Right lobe of liver (tissue), 6 donors: ENCODE measurements at regions not wholly inside any gene's neighbourhood (a gene's known extent, or its start where the extent isn't known, plus 50 kb on each side); places are given as distances from the start of the nearest gene placed in this dataset.
"Not testable (repeated sequence)": the region's sequence is repeated elsewhere in the genome, so short reads cannot be mapped to it uniquely, and the experiment has no call there.

Source experiments
- ATAC-seq, 4 donors: fragments of 200-7000 bp; cut with Tn5 transposase; one replicate each; pipeline ENCODE4 v1.9.1; 2020; ENCODE audit warnings: mild to moderate bottlenecking in 4 of 4, moderate library complexity in 4 of 4
- DNase-seq, 3 donors: peaks; one replicate each; pipeline ENCODE4 v3.0.0-alpha.2; 2020
- H3K27ac ChIP-seq, 3 donors: fragments of 200-600 bp; one replicate each; pipeline ENCODE4 v1.8.0; 2022
- H3K27me3 ChIP-seq, 2 donors: fragments of 200-600 bp; one replicate each; pipeline ENCODE4 v1.8.0; 2022
- H3K36me3 ChIP-seq, 4 donors: fragments of 200-600 bp; sonication (generic) in 1 of 4; one replicate each; pipeline versions ENCODE4 v1.5.1 to v1.8.0; 2017 to 2022; ENCODE audit warnings: control low read depth in 1 of 4
- H3K4me1 ChIP-seq, 4 donors: fragments of 200-600 bp; sonication (generic) in 1 of 4; one replicate each; pipeline versions ENCODE4 v1.5.1 to v1.8.0; 2017 to 2022; ENCODE audit warnings: control low read depth in 1 of 4
- H3K4me3 ChIP-seq, 3 donors: fragments of 200-600 bp; one replicate each; pipeline ENCODE4 v1.8.0; 2022
- H3K9me3 ChIP-seq, 4 donors: fragments of 200-600 bp; sonication (generic) in 1 of 4; one replicate each; pipeline versions ENCODE4 v1.5.1 to v1.8.0; 2017 to 2022; ENCODE audit warnings: control low read depth in 1 of 4
- POLR2A ChIP-seq: fragments of 450-650 bp; IDR thresholded peaks from one replicate; pipeline ENCODE4 v1.6.1; 2017; ENCODE audit warnings: antibody characterized with exemption, mild to moderate bottlenecking
- WGBS: methylation state at CpG from one replicate; pipeline ENCODE4 v1.1.6; 2018; ENCODE audit warnings: low coverage, low lambda C conversion rate; ENCODE audit not compliant: insufficient coverage; ENCODE audit errors: missing lambda C conversion rate; 5-methylcytosine and 5-hydroxymethylcytosine counted together
- intact Hi-C, 2 donors: fragments of 100-400 bp; cut with DNase I; formaldehyde crosslinking; loops; one replicate each; pipeline versions ENCODE4 v1.11.2 to v1.14.1; 2022
- TF ChIP-seq, protein P1 (sequence below), 4 donors: fragments of 200-600 bp in 3 of 4; fragments of 450-650 bp in 1 of 4; IDR thresholded peaks; one replicate each; pipeline versions ENCODE4 v1.5.1 to v1.8.0; 2016 to 2022; ENCODE audit warnings: antibody characterized with exemption in 4 of 4, mild to moderate bottlenecking in 2 of 4
- donor health status: DM: no; HTN: yes; CAD: no.
- donor health status: DM: no; HTN: no; CAD: no.
- donor health status: DM: no; HTN: no; CAD: no.
- donor health status: DM: no; HTN: yes; CAD: no.
- donor health status: DM: no; HTN: yes; CAD: no.

DNA sequence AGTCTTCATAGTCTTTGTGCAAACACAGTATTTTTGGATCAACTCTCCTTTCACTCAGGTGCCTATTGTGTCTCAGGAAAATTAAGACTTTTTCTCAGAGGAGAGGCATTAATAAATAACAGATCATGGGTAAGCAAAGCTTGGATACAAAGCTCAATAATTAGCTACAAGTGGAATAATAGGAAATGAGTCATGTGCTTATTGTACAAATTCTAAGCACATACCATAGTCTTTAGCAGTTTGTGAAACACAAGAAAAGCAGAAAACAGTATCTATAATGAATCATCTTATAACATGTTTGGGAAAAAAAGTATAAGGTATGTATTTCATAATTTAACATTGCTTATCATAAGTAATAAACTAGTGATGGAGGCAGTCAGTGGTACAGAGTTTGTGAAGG lies 477.0 kb downstream of the CDH10 start:
- Histone ChIP-seq H3K4me1 (no peaks in the 10 kb centered on the region), H3K27ac (no peak overlapping the region), H3K9me3 (no peaks in the 10 kb centered on the region), H3K36me3 (no peaks in the 10 kb centered on the region), H3K27me3 (no peaks in the 10 kb centered on the region), H3K4me3 (no peak overlapping the region)
- intact Hi-C loops: no loop called here
- TF ChIP-seq POLR2A: no peak
- TF ChIP-seq, protein P1, sequence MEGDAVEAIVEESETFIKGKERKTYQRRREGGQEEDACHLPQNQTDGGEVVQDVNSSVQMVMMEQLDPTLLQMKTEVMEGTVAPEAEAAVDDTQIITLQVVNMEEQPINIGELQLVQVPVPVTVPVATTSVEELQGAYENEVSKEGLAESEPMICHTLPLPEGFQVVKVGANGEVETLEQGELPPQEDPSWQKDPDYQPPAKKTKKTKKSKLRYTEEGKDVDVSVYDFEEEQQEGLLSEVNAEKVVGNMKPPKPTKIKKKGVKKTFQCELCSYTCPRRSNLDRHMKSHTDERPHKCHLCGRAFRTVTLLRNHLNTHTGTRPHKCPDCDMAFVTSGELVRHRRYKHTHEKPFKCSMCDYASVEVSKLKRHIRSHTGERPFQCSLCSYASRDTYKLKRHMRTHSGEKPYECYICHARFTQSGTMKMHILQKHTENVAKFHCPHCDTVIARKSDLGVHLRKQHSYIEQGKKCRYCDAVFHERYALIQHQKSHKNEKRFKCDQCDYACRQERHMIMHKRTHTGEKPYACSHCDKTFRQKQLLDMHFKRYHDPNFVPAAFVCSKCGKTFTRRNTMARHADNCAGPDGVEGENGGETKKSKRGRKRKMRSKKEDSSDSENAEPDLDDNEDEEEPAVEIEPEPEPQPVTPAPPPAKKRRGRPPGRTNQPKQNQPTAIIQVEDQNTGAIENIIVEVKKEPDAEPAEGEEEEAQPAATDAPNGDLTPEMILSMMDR (IDR thresholded peaks at IDR 0.05): no peak
- ATAC-seq: no peak
- no peak for DNase-seq

DNA sequence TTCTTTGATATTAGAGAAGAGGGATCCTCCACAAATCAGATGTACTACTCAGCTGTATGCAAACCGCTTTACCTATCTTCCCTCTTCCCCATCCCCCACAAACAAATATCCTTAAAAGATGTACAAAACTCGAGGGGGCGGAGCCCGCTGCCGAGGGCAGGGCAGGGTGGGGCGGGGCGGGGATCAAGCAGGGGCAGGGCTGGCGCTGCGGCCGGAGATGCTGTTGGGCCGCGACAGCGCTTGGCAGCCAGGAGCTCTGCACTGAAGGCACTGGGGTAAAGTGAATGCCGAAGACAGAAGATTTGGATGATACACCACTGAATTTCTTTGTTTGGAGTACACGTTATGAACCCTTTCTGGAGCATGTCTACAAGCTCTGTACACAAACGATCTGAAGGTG lies 474.8 kb downstream of the CDH10 start:
- DNase-seq (no peak), ATAC-seq (no peak)
- Histone ChIP-seq H3K27me3 (no peaks in the 10 kb centered on the region), H3K27ac (no peak overlapping the region), H3K9me3 (no peaks in the 10 kb centered on the region), H3K4me1 (no peaks in the 10 kb centered on the region), H3K36me3 (no peaks in the 10 kb centered on the region), H3K4me3 (no peak overlapping the region)
- intact Hi-C loops: no loop called here
- WGBS: 72% methylated on average over 13 of the region's 16 CpGs
- TF ChIP-seq, protein P1 (IDR thresholded peaks at IDR 0.05): no peak
- TF ChIP-seq POLR2A: no peak

DNA sequence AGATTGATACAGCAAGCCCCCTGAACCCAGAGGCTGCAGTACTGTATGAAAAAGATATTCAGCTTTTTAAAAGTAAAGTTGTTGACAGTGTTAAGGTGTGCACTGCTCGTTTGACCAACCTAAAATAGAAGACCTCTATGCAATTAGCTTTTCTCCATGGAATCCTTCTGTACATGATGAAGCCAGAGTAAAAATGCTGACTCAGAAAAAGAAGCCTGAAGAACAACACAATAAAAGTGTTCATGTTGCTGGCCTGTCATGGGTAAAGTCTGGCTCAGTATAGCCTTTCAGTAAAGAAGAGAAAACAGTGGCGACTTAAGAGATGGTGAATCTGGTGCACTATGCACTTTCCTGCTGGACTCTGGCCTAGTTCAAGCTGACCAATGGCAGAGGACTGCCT lies 473.8 kb downstream of the CDH10 start:
- H3K4me3 ChIP-seq, H3K9me3 ChIP-seq, ATAC-seq, H3K4me1 ChIP-seq, DNase-seq, H3K27ac ChIP-seq, H3K27me3 ChIP-seq, intact Hi-C loops, H3K36me3 ChIP-seq: not testable (repeated sequence)
- 39% methylated on average over 2 of the region's 2 CpGs for WGBS

DNA sequence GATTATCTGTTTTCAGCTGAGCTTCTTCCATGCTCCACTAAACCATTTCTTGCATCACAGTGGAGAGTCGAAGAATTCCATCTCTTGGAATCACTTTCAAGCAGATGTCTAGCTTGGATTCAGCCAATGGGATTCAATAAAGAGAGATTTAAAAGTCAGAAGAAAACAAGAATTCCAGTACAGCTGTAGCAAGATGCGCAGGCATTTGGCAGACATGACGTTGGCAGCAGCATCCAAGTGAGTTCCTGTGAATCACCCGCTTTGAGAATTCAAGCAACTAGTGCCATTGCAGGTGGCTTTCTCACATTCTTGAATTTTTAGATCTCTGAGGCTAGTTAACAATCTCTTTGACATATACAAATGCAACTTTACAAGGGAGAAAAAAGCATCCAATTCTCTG lies 467.0 kb downstream of the CDH10 start:
- Histone ChIP-seq H3K36me3 (no peaks in the 10 kb centered on the region), H3K9me3 (no peaks in the 10 kb centered on the region), H3K27ac (no peak overlapping the region), H3K27me3 (no peaks in the 10 kb centered on the region), H3K4me3 (no peak overlapping the region), H3K4me1 (no peaks in the 10 kb centered on the region)
- intact Hi-C loops: no loop called here
- ATAC-seq: no peak
- no peak for DNase-seq
- WGBS: 57% methylated on average over 4 of the region's 4 CpGs
- TF ChIP-seq, protein P1 (IDR thresholded peaks at IDR 0.05): no peak
- TF ChIP-seq POLR2A: no peak

DNA sequence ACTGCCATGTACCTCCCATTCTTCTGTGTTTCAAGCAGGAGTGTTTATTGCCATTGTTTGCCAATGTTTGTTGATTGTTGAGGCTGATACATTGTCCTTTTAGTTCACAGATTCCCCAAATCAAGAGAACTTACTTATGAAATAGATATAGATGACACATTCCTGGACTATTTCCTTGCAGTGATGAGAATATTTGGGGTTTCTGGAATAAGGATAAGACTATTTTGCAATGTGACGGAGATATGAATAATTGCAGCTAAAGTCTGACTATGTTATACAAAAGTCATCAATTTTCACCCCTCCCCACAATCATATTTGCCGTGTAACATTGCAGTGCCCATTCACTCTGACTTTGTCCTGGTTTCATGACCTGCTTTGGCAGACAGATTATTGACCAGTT lies 460.8 kb downstream of the CDH10 start:
- intact Hi-C loops: no loop called here
- TF ChIP-seq, protein P1 (IDR thresholded peaks at IDR 0.05): no peak
- no peak for TF ChIP-seq POLR2A
- Histone ChIP-seq H3K9me3 (no peaks in the 10 kb centered on the region), H3K27ac (no peak overlapping the region), H3K4me3 (no peak overlapping the region), H3K36me3 (no peaks in the 10 kb centered on the region), H3K4me1 (no peaks in the 10 kb centered on the region), H3K27me3 (no peaks in the 10 kb centered on the region)
- ATAC-seq (no peak), DNase-seq (no peak)
- 48% methylated on average over 2 of the region's 2 CpGs for WGBS
